ENCODE measurements at regions not wholly inside any gene's neighbourhood (a gene's known extent, or its start where the extent isn't known, plus 50 kb on each side); places are given as distances from the start of the nearest gene placed in this dataset.

- no peaks in the 10 kb centered on the region for H3K36me3 ChIP-seq
- no peaks in the 10 kb centered on the region for H3K27me3 ChIP-seq
- no peak for DNase-seq
- H3K4me1 ChIP-seq = no peaks in the 10 kb centered on the region; the same call in 1 of the 2 replicates
- no peak for TF ChIP-seq CTCF (IDR thresholded peaks at IDR 0.05; ENCODE audit: low read depth, low read length)
- H3K9me3 ChIP-seq = no peaks in the 10 kb centered on the region
- no peak overlapping the region for H3K4me3 ChIP-seq (ENCODE audit: low read depth, low read length)
Observed at GRCh38 chr3:71872256-71872655, 87.3 kb upstream of the PROK2 start.

GRCh38 chr3:71870966-71871512 lies 86.1 kb upstream of the PROK2 start:
- no peak for DNase-seq
- no peaks in the 10 kb centered on the region for H3K27me3 ChIP-seq
- H3K9me3 ChIP-seq = no peaks in the 10 kb centered on the region
- H3K36me3 ChIP-seq = no peaks in the 10 kb centered on the region
- no peaks in the 10 kb centered on the region; the same call in 1 of the 2 replicates for H3K4me1 ChIP-seq
- no peak for TF ChIP-seq CTCF (IDR thresholded peaks at IDR 0.05; ENCODE audit: low read depth, low read length)
- no peak overlapping the region for H3K4me3 ChIP-seq (ENCODE audit: low read depth, low read length)

GRCh38 chr3:71868876-71869275 lies 83.9 kb upstream of the PROK2 start:
- peak; percentile 23 for DNase-seq
- H3K27me3 ChIP-seq = no peaks in the 10 kb centered on the region

GRCh38 chr3:71865727-71866126 lies 80.8 kb upstream of the PROK2 start:
- TF ChIP-seq CTCF (IDR thresholded peaks at IDR 0.05; ENCODE audit: low read depth, low read length) = no peak
- DNase-seq = no peak
- Histone ChIP-seq H3K36me3 (no peaks in the 10 kb centered on the region), H3K9me3 (no peaks in the 10 kb centered on the region), H3K4me3 (ENCODE audit: low read depth, low read length) (no peak overlapping the region), H3K4me1 (no peaks in the 10 kb centered on the region), H3K27me3 (no peaks in the 10 kb centered on the region)

More at GRCh38 chr3:71868876-71869275, 83.9 kb upstream of the PROK2 start:
- Histone ChIP-seq H3K36me3 (no peaks in the 10 kb centered on the region), H3K4me3 (ENCODE audit: low read depth, low read length) (0 out of 2 replicates have a peak overlapping the region, but pooled peaks have one; percentile 7), H3K4me1 (no peaks in the 10 kb centered on the region), H3K9me3 (no peaks in the 10 kb centered on the region)
- TF ChIP-seq CTCF (IDR thresholded peaks at IDR 0.05; ENCODE audit: low read depth, low read length) = no peak

GRCh38 chr3:71863563-71864190 lies 78.7 kb upstream of the PROK2 start:
- no peaks in the 10 kb centered on the region for H3K36me3 ChIP-seq
- H3K4me1 ChIP-seq = no peaks in the 10 kb centered on the region; the same call in 1 of the 2 replicates
- H3K4me3 ChIP-seq (ENCODE audit: low read depth, low read length) = no peak overlapping the region
- no peak for DNase-seq
- no peaks in the 10 kb centered on the region for H3K9me3 ChIP-seq
- no peak for TF ChIP-seq CTCF (IDR thresholded peaks at IDR 0.05; ENCODE audit: low read depth, low read length)
- no peaks in the 10 kb centered on the region for H3K27me3 ChIP-seq

GRCh38 chr3:71862371-71863140 lies 77.6 kb upstream of the PROK2 start:
- Histone ChIP-seq H3K36me3 (no peaks in the 10 kb centered on the region), H3K4me3 (ENCODE audit: low read depth, low read length) (no peak overlapping the region), H3K27me3 (no peaks in the 10 kb centered on the region), H3K4me1 (peaks cover 6% of the 10 kb centered on the region), H3K9me3 (no peaks in the 10 kb centered on the region)
- TF ChIP-seq CTCF (IDR thresholded peaks at IDR 0.05; ENCODE audit: low read depth, low read length) = no peak
- DNase-seq = no peak

Measured in BE2C (cell line).